Stimulated activated CD4-positive, alpha-beta T cell treated with anti-CD3 and anti-CD28 coated beads, Interleukin-4, amount 100 ng/mL, for 1 hour (primary cell): ENCODE measurements at regions not wholly inside any gene's neighbourhood (a gene's known extent, or its start where the extent isn't known, plus 50 kb on each side); places are given as distances from the start of the nearest gene placed in this dataset.

Experiments used
- DNase-seq: peaks from one replicate; pipeline ENCODE4 v3.0.0-alpha.2; 2020

DNA sequence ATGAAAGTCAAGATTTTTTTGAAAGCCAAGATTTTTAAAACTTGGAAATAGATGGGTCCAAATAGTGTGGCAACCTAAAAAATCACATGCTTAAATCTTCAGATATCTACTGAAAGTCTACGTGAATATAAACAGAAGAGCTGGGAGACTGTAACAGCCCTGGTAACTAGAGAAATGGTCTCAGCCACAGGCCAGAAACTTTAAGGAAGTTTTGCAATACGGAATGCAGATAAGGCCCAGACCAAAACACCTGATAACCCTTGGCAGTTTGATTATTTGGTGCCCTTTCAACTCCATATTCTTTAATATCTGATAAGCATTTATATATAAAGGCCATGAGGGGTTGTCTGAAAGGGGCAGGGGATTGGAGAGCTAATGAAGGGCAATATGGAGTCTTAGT is 537.3 kb upstream of the TGFBR2 start:
- DNase-seq = no peak

DNA sequence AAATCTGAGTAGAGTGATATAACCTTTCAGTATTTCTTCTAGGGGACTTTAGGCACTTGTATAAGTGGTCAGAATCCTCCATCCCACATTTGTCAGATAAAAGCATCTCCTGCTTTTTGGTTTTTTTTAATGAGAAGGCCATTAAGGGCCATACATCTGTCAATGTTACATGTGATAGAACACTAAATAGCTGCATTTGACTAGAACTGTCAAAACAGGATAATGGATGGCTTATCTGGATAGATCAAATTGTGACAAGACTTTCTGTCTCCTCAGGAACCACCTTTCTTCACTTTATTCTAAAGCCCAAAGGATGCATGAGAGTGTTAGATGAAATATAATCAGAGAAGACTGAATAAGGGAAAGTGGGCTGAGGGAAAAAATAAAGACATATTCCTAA is 533.4 kb upstream of the TGFBR2 start:
- DNase-seq = no peak

DNA sequence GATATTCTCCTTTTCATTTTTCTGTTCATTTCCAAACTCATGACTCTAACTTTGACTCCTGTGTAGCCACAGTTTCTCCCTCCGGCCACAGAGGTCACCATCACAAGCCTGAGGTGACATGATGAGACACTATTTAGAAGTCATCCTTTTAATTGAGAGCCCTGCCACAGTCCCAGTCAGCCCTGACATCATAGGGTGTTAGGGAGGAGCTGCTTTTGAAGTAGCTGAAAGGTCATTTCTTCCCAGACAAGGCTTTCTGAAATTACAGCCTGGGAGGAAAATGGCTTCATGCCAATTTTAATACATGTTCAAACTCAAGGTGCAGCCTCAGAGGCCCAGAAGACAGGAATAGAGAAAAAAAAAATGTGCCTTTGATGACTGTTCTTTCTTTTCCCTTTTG is 532.8 kb upstream of the TGFBR2 start:
- no peak for DNase-seq

DNA sequence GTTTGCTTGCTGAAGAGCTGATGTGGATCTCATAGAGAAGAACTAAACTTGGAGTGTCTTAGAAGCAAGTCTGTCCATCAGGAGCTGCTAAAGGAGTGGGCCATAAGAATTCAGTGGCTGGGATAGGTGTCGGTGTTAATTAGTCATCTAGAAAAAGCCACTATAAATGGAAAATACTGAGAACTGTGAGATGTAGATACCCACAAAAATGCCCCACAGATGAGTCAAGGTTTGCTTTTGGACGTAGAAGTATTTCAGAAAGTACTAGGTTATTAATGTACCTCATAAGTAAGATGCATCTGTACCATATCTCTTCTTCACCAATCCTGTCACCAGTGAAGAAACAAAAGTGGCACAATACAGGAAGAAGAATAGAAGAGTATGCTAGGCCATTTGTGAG is 530.9 kb upstream of the TGFBR2 start:
- no peak for DNase-seq

DNA sequence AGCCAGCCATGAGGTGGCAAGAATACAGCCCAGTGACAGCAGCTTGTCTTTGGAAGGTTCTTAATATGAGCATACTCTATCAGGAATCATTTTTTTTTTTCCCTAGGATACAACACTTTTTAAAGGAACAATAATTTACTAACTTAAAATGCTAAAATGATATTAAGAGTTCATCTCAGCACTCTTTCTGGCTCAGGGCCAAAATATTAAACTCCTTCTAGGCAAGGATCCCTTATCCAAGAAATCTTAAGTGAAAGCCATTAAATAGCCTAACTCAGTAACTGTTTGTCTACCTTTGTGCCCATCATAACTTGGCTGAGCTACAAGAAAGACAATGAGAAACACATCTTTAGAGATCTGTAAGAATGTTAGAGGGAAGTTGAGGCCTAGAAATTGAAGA is 529.5 kb upstream of the TGFBR2 start:
- no peak for DNase-seq

DNA sequence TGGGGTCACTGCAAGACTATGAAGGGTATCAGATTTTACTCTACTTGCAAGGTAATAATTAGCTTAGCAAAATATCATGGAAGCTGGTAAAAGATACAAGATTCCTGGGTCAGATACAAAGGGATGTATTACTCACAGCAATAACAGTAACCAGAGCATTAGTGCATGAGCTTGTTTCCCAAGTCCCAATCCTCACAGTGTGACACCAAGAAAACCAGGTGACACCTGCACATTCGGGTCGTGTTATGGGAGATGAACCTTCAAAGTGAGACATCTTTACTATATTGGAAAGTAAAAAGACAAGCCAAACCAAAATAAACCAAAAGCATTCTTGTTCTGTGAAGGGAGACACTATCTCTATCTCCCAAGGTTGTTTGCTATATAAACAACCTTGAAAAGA is 528.7 kb upstream of the TGFBR2 start:
- DNase-seq = no peak

DNA sequence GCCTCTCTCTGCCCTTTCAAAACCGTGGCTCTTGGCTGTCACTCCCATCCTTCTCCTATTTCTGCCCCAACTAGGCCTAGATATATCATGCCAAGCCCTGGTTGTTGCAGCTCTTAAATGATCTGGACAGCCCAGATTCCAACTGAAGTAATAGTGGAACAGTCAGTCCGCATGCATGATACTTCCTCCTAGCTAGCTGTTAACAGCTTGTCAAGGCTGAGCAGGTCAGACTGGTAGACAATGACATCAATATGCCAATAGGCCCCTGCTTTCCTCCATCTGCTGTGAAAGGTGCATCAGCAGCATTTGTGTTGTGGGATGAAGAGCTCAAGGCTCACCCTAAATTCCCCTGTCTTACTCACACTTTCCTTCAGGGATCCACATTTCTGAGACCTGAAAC is 527.7 kb upstream of the TGFBR2 start:
- no peak for DNase-seq

DNA sequence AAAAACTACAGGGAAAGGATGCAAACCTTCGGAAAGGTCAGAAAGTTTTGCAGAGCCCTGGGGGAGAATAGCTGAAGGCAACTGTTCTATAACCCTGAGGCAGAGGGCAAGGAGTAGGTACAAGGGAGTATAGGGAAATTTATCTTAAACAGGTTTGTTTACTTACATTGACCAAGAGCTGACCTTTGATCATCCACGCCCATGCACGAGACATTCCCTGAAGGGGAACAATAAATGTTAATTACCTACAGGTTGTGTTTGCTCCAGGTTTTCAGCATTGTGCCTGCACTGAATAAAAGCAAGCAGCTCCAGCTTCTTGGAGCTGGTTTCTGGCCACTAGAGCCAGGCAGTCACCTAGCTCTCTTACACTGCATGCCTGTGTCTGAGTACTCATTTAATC is 524.5 kb upstream of the TGFBR2 start:
- DNase-seq = no peak

DNA sequence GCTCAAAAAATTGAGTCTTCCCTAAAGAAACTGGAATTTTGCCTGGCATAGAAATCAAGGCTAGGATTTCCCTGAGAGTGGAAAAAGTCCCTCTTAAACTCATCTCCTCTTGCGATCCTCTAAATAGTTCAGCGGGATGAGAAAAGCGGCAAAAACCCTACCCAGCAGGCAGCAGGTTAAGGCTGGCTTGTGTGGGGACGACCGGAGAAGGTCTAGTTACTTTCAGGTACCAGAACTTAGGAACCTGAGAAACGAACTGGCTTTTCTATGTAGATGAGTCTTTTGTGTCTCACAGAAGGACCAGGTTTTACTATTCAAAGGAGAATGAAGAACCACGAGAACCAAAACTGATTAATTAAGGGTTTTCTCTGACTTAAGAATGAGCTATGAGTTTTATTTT is 523.7 kb upstream of the TGFBR2 start:
- no peak for DNase-seq

DNA sequence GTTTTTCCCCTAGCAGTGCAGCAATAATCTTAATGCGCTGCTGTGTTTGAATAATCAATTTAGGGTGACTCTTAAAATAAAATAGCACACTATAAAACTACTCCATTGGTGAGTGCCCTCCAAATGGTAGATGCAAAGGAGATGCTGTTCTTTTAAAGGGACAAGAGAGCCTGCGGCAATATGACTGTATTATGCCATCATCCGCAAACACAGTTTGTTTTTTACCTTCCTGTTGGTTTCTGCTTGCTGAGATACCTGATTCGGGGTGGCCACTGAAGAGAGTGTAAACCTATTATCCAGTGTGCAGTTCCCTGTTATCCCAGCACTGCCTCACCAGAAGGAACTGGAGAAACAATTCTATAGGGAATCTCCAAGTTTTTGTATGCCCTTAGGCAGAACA is 523.1 kb upstream of the TGFBR2 start:
- DNase-seq = no peak

DNA sequence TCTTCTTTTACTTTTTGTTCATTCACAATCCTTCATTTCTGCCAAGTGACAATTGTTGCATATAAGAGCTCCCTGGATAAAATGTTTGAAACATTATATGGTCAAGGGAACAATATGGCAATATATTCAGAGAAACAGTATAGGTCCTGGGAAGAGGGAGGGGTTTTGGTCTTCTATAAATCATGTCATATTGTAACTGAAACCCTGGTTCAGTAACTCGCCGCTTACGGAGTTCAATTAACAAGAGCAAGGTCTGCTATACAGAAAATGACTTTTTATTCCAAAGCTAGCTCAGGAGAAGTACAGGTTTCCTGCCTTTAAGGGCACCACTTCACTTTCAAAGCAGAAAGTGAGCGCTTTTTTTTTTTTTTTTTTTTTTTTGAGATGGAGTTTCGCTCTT is 522.1 kb upstream of the TGFBR2 start:
- no peak for DNase-seq

DNA sequence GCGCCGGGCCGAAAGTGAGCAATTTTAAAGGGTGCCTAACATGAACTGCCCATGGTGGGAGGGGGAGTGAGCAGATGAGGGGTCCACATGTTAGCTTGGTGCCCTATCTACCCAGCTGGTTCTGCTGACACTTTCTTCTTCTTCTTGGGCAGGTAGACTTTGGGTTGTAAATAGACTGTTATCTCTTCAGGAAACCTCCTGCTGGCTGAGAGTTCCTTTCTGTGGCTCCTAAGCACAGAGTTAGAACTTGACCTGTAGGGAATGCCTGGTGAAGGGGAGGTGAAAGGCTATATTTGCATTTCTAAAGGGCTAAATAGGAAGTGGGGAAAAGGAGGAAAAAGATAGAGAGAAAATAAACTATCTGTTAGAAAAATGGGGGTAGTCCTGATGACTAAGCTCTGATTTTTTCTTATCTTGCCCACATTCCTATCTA is 521.4 kb upstream of the TGFBR2 start:
- DNase-seq = no peak

DNA sequence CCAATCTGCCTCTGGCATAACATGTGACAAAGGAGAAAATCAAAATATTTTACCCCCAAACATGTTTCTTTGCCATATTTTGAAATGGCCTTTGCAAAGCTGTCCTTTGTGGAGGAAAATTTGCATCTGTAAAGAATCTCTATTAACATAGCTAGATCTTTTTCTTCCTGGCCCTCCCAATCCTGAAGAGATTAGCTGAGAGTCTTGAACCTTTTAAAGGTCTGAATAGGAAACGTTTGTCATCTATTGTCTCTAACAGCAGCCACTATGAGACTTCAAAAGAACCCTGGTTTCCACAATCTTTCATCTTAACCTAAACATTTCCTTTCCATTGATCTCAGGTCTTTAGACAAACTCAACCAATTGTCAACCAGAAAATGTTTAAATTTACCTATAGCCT is 520.9 kb upstream of the TGFBR2 start:
- no peak for DNase-seq

DNA sequence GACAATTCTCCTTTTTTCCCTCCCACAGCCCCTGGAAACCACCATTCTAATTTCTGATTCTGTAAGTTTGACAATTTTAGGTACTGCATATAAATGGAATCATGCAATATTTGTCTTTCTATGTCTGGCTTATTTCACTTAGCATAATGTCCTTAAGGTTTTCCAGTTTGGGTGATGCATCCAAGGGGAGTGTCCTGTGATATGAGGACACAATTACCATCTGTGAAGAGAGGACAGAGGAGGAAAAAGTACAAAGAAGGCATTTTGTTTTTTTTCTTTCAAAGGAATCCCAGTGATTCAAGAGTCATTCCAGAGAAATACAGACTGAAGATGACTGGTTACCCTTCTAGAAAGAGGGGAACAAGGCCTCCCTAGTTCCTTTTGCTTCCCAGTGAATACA is 514.7 kb upstream of the TGFBR2 start:
- DNase-seq = no peak

DNA sequence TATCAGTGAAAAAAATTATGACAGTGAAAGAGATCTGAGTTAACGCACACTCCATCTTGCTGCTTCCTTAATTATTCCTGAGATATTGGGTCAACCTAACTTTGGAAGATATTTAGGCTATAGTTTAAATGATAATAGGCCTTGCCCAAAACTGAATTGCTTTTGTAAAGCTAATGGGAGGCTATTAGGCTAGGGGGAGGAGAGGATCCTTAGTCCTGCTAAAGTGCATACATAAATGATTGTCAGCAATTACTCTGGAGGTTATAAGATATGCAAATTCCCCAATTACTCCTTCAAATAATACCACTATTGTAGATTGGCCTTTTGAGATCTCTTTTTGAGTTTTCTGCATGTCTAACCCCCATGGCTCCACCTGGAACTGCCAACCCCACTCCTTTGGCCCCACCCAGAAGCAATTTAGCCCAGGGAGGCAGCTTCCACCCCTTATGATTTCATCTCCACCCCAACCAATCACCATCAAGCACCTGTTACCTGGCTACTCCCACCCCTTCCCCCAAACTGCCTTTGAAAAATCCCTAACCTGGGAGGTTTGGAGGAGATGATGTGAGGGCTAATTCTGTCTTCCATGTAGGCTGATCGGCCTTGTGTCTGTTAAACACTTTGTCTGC is 509.3 kb upstream of the TGFBR2 start:
- no peak for DNase-seq

DNA sequence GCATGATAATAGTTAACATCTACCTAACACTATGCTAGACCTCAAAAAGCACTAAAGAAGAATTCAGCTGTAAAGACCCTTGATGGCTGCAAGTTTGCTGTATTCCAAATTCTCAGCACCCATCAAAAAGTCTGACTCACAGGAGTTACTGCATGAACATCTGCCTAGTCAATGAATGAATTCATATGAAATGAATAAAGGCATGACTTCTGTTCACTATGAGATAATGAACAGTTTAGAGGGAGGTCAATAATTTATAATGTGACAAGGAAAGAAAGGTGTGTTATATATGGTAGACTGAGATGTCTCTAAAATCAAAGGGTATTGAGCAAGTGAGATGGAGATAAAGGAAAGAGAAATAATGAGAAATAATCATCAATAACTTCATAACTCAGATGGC is 508.2 kb upstream of the TGFBR2 start:
- DNase-seq = no peak

DNA sequence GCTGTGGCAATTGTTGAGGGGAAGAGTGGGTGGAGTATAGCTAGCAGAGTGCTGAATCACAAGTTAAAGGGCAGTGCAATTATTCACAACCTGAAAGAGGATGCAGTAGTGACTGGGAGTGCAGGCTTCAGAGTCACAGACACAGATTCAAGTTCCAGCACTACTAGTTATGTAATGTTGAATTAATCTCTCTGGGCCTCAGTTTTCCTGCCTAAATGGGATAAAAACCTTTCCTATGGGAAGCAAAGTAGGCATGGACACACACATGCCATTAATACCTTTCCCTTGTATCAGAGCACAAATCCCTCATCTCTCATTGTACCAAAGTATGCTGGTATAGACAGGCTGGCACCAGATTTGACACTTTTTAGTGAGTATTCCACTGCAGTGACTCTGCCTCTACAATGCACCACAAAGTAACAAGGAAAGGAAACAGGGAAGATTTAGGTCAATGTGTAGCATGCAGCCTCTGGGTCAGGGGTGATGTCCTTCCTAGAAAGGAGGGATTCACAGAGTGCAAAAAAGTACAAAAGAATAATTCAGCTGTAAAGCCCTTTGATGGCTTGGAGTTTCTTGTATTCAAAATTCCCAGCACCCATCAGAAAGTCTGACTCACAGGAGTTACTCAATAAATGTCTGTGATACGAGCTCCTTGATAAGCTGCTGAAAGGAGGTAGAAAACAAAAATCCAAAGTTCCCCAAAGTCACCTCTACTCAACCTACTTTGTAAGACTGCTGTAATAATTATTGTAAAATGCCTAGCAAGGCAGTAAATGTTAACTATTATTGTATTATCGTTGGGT is 507.5 kb upstream of the TGFBR2 start:
- DNase-seq = no peak

DNA sequence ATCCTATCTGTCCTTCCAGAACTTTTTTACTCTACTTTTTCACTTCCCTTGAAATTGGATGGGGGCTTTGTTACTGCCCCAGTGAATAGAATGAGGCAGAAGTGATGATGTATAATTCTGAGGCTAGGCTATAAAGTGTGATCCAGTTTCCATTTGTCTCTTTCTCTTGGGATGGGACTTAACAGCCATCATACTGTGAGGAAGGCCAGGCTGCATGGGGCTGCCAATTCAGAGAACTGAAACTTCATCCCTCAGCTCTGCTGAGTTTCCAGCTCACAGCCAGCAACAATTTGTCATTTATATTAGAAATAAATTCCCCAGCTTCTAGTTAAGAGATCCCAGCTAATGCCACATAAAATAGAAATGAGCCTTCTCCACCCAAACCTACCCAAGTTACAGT is 504.0 kb upstream of the TGFBR2 start:
- DNase-seq = no peak

DNA sequence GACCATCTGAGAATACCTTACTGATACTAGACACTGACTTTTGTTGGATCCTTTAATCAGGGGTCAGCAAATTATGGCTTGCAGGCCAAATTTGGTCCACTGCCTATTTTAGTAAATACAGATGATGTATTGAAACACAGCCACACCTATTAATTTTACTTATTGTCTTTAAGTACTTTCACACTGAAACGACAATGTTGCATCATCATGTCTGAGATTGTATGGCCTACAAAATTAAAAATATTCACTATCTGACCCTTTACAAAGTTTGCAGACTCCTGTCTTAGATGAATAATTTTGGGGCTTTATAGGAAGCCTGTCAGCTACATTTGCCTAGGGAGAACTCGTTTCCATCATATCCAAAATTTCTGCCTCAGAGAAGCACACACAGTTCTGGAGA is 503.2 kb upstream of the TGFBR2 start:
- DNase-seq = no peak

DNA sequence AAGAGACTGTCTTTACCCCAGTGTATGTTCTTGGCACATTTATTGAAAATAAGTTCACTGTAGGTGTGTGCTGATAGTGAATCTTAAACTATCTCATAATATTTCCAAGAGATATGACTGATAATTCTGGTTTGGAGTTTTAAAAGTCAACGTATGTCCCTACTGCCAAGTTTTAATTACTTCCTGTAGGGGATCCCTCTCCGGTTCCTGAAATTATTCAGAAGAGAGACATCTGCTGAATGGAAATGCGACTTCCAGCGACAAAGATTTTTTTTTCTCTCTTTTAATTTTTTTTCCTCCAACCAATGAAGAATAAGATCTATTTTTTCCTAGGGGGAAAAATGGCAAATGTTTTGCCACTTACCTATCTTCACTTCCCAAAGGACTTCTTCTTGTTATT is 498.9 kb upstream of the TGFBR2 start:
- DNase-seq = no peak

DNA sequence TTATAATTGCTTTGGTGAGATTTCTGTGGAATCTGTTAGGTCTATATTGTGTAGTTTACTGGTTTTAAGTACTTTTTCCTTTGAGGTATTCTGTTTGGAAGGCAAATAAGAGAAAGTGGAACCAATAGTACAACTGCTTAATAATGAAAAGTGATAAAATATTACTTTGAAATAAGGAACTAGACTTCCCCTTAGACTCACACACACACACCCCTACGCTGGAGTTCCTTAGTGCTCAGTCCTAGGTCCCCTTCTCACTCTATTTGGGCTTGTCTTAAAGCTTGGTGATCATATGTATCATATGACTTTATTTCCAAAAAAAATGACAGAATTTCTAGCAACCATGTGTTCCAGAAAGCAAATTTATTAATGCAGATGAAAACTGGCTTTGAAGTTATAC is 494.0 kb upstream of the TGFBR2 start:
- no peak for DNase-seq

DNA sequence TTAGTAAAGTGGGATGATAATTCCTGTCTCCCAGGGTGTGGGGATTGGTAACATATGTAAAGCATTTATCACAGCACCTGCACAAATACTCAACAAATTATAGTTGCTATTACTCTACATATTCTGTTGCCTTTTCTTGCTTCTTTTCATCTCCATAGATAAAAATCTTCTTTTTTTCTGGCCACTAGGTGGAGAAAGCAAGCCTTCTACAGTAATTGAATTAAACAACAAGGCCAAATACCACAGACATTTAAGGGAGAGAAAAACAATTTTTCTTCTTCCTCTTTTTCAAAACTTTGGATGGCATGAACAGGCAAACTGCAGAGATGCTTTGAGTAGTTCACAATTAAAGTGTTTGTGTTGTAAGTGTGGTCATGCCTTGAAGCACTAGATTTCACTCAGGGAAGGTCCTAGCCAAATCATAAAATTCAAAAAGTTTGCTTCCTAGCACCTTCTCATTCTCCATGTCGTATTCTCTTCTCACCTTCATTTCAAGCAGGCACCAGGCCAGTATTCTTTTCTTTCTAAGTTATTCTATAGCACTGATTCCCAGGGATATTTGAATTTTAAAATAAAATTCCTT is 493.4 kb upstream of the TGFBR2 start:
- DNase-seq = no peak

DNA sequence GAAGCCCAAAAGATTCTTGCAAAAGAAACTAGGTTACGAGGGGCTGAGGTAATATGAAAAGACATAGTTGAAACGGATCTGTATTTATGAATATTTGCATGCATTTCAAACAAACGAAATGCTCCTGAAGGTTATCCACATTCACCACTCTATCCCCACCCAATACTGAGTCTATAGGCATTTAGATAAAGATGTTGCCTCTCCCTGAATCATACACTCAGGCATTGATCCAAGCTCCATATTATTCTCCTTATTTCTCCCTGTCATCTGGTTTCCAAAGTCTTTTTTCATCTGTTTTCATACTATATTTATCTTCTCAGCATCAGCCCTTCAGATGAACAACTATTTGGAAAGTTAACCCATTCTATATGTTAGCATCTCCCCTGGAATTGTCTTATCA is 492.5 kb upstream of the TGFBR2 start:
- DNase-seq = no peak

DNA sequence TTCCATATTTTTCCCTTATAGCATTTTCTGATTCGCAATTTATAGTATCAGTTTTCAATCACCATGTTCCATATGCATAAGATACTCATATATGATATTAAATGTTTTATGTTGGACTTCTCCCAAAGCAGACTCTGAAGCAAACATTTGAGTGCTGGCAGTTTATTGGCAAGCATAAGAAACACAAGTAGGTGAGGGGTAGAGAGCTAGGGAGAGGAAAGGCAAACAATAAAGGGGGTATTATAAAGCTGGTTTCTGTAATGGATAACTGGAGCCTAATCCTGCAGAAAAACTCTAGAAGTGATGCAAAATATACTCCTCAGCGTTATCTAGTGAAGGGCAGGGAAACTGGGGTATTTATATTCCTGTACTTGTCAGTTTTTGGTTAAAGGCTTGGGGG is 491.5 kb upstream of the TGFBR2 start:
- no peak for DNase-seq

DNA sequence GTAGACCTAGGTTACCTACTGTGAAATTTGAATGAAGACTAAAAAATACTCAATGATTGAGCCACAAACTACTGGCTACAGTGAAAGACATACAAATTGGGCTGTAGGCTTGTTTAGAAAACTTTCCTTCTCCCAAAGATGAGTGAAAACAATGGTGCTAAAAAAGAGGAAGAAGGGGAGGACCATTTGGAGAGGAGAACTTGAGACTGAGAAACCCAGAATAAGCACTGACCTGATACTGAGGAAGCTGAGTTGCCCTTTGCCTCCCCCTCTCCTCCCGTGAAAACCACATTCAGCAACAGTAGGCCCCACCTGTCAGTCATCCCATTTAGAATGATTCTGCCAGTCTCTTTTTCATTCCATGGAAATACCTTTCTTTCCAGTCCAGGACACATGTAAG is 484.0 kb upstream of the TGFBR2 start:
- no peak for DNase-seq
